Activated T-cell treated with anti-CD3 and anti-CD28 coated beads for 4 hours (primary cell): ENCODE measurements at regions not wholly inside any gene's neighbourhood (a gene's known extent, or its start where the extent isn't known, plus 50 kb on each side); places are given as distances from the start of the nearest gene placed in this dataset.
"Not testable (repeated sequence)": the region's sequence is repeated elsewhere in the genome, so short reads cannot be mapped to it uniquely, and the experiment has no call there.

Experiments used
- DNase-seq: peaks from one replicate; pipeline ENCODE4 v3.0.0-alpha.2; 2020

GRCh38 chr1:121006826-121007225 is 117.3 kb downstream of the PPIAL4A start:
- DNase-seq = not testable (repeated sequence)

GRCh38 chr1:121007755-121008154 is 118.2 kb downstream of the PPIAL4A start:
- not testable (repeated sequence) for DNase-seq

GRCh38 chr1:121008512-121009215 is 119.1 kb downstream of the PPIAL4A start:
- DNase-seq = not testable (repeated sequence)

- not testable (repeated sequence) for DNase-seq
These were observed 119.9 kb downstream of the PPIAL4A start for GRCh38 chr1:121009216-121010057.

GRCh38 chr1:121010141-121010540 is 120.6 kb downstream of the PPIAL4A start:
- DNase-seq = not testable (repeated sequence)

GRCh38 chr1:121013181-121013580 is 123.6 kb downstream of the PPIAL4A start:
- DNase-seq = not testable (repeated sequence)

GRCh38 chr1:121016182-121017028 is 126.8 kb downstream of the PPIAL4A start:
- not testable (repeated sequence) for DNase-seq

- not testable (repeated sequence) for DNase-seq
These were observed 130.3 kb downstream of the PPIAL4A start for GRCh38 chr1:121019715-121020349.

GRCh38 chr1:121020350-121021236 is 131.0 kb downstream of the PPIAL4A start:
- DNase-seq = not testable (repeated sequence)

- not testable (repeated sequence) for DNase-seq
These were observed 132.1 kb downstream of the PPIAL4A start for GRCh38 chr1:121021716-121022115.

GRCh38 chr1:121032878-121033494 is 143.4 kb downstream of the PPIAL4A start:
- not testable (repeated sequence) for DNase-seq

- not testable (repeated sequence) for DNase-seq
These were observed 147.2 kb downstream of the PPIAL4A start for GRCh38 chr1:121036792-121037191.

GRCh38 chr1:121040974-121041373 is 143.2 kb downstream of the FAM72B start:
- not testable (repeated sequence) for DNase-seq

GRCh38 chr1:121041497-121041896 is 142.6 kb downstream of the FAM72B start:
- DNase-seq = not testable (repeated sequence)

- not testable (repeated sequence) for DNase-seq
These were observed 141.3 kb downstream of the FAM72B start for GRCh38 chr1:121042882-121043281.

GRCh38 chr1:121048293-121048752 is 135.8 kb downstream of the FAM72B start:
- DNase-seq = not testable (repeated sequence)

GRCh38 chr1:121048769-121049443 is 135.2 kb downstream of the FAM72B start:
- DNase-seq = not testable (repeated sequence)

GRCh38 chr1:121050097-121050496 is 134.0 kb downstream of the FAM72B start:
- DNase-seq = not testable (repeated sequence)

- DNase-seq = not testable (repeated sequence)
These were observed 132.9 kb downstream of the FAM72B start for GRCh38 chr1:121051161-121051790.
